ENCODE measurements at regions not wholly inside any gene's neighbourhood (a gene's known extent, or its start where the extent isn't known, plus 50 kb on each side); places are given as distances from the start of the nearest gene placed in this dataset.

- TF ChIP-seq TAF1 (IDR thresholded peaks at IDR 0.05; ENCODE audit: low read depth, low read length), result no peak
- TF ChIP-seq POLR2A (IDR thresholded peaks at IDR 0.05; ENCODE audit: low read depth, low read length), result no peak
- no peak for TF ChIP-seq POLR2AphosphoS5 (IDR thresholded peaks at IDR 0.05; ENCODE audit: low read depth, low read length)
Observed at GRCh38 chr6:19558201-19558600, 279.0 kb upstream of the ID4 start.
